ENCODE measurements at regions not wholly inside any gene's neighbourhood (a gene's known extent, or its start where the extent isn't known, plus 50 kb on each side); places are given as distances from the start of the nearest gene placed in this dataset.

DNA sequence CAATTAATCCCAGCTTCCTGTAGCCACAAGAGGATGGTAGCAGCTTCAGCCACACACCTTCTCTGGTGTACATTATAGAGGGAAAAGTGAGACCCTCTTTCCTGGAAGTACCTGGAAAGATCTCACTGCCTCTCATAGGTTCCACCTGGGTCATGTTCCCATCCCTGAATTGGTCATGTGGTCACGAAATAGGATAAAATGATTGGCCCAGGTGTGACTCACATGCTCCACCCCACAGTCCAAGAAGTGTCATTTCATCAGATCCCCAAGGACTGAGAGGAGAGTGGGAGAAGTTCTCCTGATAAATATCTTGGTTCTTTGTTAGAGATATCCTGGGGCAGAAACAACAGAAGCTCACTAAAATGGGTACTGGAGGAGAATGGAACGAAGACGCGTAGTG lies 142.4 kb downstream of the QRSL1 start:
- H3K27me3 Mint-ChIP-seq = peaks cover 3% of the 10 kb centered on the region
- CTCF ChIA-PET = no interaction called here

DNA sequence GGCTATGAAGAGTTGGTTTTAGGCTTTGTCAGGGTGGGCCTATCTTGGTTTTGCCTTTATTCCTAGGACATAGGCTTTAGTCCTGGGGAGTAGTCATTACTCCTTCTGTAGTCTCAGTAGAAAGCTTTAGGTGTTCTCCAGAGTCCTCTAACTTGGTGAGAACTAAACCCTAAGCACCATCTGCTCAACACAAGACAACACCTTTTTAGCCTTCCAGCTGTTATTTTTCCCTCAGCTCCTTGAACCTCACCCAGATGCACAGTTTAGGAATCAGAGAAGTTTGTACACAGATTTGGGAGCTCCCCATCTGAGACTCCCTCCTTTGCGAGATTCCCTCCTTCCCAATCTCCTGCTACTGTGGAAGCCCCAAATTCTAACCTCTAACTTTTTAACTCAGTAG lies 141.3 kb downstream of the QRSL1 start:
- peaks cover 8% of the 10 kb centered on the region for H3K9me3 Mint-ChIP-seq
- CTCF ChIA-PET = no interaction called here
- no peaks in the 10 kb centered on the region for H3K36me3 Mint-ChIP-seq
- no peaks in the 10 kb centered on the region for H3K4me1 Mint-ChIP-seq
- DNase-seq = no peak
- H3K27me3 Mint-ChIP-seq = peaks cover 3% of the 10 kb centered on the region
- H3K27ac Mint-ChIP-seq = no peak overlapping the region
- no peak overlapping the region for H3K4me3 Mint-ChIP-seq

More for the DNA sequence above, 142.4 kb downstream of the QRSL1 start:
- no peaks in the 10 kb centered on the region for H3K4me1 Mint-ChIP-seq
- H3K9me3 Mint-ChIP-seq = peaks cover 8% of the 10 kb centered on the region
- no peak overlapping the region for H3K27ac Mint-ChIP-seq
- DNase-seq = no peak
- no peaks in the 10 kb centered on the region for H3K36me3 Mint-ChIP-seq
- H3K4me3 Mint-ChIP-seq = no peak overlapping the region

DNA sequence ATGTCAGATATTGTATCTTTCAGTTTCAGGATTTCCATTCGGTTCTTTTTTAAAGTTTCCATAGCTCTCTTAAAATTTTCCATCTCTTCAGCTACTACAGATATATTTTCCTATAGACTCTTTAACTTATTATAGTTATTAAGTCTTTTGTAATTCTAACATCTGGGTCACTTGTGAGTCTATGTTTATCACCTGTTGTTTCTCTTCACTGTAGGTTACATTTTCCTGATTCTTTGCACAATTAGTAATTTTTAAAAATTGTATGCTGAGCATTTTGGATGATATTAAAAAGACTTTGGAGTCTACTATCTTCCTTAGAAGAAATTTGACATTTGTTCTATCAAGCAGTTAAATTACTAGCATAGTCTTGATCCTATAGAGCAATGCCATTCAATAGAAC lies 140.7 kb downstream of the QRSL1 start:
- peaks cover 3% of the 10 kb centered on the region for H3K27me3 Mint-ChIP-seq
- H3K27ac Mint-ChIP-seq = no peak overlapping the region
- H3K36me3 Mint-ChIP-seq = no peaks in the 10 kb centered on the region
- H3K4me1 Mint-ChIP-seq = no peaks in the 10 kb centered on the region
- peaks cover 8% of the 10 kb centered on the region for H3K9me3 Mint-ChIP-seq
- no peak for DNase-seq
- CTCF ChIA-PET = no interaction called here
- no peak overlapping the region for H3K4me3 Mint-ChIP-seq

DNA sequence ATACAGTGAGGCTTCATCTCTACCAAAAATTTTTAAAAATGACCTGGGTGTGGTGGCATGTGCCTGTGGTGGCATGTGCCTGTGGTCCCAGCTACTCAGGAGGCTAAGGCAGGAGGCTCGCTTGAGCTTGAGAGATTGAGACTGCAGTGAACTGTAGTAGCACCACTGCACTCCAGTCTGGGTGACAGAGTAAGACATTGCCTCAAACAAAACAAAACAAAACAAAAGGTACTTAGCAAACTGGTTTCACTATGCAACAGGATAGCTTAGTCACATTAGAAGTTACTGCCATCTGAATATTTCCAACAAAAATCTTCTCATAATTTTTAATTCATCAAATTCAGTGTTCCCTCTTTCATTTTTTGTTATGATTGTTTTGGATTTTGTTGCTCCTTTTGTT lies 137.9 kb downstream of the QRSL1 start:
- CTCF ChIA-PET = interaction anchor here (0.7 kb wide), 1 partner anchor 322 kb away, joined by 3 read pairs; no protein-coding TSS in a partner anchor
- no peak for DNase-seq
- no peak overlapping the region for H3K27ac Mint-ChIP-seq
- no peaks in the 10 kb centered on the region for H3K36me3 Mint-ChIP-seq
- peaks cover 3% of the 10 kb centered on the region for H3K27me3 Mint-ChIP-seq
- H3K4me3 Mint-ChIP-seq = no peak overlapping the region
- H3K4me1 Mint-ChIP-seq = no peaks in the 10 kb centered on the region
- H3K9me3 Mint-ChIP-seq = peaks cover 8% of the 10 kb centered on the region

DNA sequence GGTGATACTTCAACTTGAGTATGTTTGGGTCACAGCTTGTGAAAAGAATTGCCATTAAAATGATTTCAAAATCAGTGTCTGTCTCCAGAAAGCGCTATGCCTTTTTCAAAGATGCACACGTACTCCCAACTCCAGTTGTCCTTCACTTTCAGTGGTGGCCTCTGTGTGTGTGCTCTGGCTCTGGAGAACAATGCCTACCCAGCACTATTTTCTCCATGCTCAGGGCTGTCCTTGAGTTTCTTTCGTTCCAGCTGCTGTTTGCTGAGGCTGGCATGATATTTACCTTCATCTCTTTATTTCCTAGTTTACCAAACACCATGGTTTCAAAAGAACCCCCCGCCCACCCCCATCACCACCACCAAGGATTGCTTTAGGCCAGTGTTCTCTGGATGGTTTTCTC lies 136.8 kb downstream of the QRSL1 start:
- H3K27me3 Mint-ChIP-seq = peaks cover 3% of the 10 kb centered on the region
- H3K9me3 Mint-ChIP-seq = peaks cover 8% of the 10 kb centered on the region
- no peaks in the 10 kb centered on the region for H3K4me1 Mint-ChIP-seq
- H3K27ac Mint-ChIP-seq = no peak overlapping the region
- no peak overlapping the region for H3K4me3 Mint-ChIP-seq
- CTCF ChIA-PET = no interaction called here
- no peak for DNase-seq
- H3K36me3 Mint-ChIP-seq = no peaks in the 10 kb centered on the region

DNA sequence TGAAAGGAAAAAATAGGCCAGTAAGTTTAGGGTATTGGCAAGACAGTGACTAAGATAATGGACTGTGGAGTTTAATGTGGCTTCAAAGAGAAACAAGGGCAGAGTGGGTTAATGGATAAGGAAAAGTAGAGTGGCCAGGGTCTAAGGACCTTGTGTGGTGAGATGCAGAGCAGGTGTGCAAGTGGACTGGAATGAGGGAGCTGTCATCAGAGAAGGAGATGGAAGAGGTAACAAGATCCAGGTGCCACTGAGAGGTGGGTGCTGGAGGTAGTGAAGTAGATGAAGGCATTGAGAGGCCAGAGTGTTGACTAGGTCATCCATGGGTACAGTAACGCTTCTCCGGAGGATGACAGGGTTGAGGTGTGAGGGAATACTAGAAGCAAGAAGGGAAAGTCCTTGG lies 136.1 kb downstream of the QRSL1 start:
- Mint-ChIP-seq H3K27me3 (peaks cover 3% of the 10 kb centered on the region), H3K4me3 (no peak overlapping the region), H3K9me3 (peaks cover 4% of the 10 kb centered on the region), H3K27ac (no peak overlapping the region), H3K36me3 (no peaks in the 10 kb centered on the region), H3K4me1 (no peaks in the 10 kb centered on the region)
- DNase-seq = no peak
- CTCF ChIA-PET = no interaction called here

DNA sequence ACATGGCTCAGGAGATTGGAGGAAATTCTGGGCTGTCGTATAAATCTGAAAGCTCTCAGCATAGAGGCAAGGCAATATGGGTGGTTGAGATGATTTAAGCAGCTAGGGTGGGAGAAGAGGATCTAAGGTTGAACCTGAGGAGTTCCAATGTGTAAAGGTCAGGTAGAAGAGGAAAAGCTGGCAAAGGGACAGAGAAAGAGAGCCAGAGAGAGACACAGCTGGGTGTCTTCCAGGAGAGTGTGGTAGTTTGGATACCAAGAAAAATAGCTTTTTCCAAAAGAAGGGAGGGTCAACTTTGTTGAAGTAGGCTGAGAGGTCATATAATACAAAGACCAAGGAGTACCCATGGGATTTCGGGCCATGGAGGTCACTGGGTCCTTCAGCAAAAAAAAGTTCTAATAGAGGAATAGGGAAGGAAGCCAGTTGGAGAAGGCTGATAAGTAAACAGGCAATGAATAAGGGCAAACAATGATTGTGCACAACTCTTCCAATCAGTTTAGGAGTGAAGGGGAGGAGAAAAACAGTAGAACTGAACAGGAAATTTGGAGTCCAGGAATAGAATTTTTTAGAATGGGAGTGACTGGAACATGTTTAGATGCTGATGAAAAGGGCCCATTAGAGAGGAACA lies 135.1 kb downstream of the QRSL1 start:
- DNase-seq = no peak
- Mint-ChIP-seq H3K4me1 (no peaks in the 10 kb centered on the region), H3K4me3 (no peak overlapping the region), H3K27me3 (peaks cover 3% of the 10 kb centered on the region), H3K27ac (no peak overlapping the region), H3K9me3 (no peaks in the 10 kb centered on the region), H3K36me3 (no peaks in the 10 kb centered on the region)
- CTCF ChIA-PET = no interaction called here

DNA sequence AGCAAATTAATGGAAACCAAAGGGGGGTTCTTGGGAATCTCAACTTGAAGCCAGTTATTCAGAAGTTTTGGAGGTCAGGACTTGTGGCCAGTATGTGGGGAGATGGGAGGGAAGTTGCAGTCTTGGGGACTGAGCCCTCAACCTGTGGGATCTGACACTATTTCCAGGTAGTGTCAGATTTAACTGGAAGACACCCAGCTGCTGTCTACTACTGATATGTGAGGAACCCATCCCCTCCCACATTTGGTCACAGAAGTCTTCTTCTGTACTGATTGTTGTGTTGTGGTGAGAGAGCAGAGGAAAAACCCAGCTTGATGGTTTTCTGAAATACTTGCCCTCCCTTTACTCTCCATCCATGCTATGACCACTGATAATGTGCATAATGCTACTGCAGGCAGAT lies 134.0 kb downstream of the QRSL1 start:
- DNase-seq = no peak
- Mint-ChIP-seq H3K27ac (no peak overlapping the region), H3K9me3 (no peaks in the 10 kb centered on the region), H3K4me1 (no peaks in the 10 kb centered on the region), H3K27me3 (peaks cover 3% of the 10 kb centered on the region), H3K4me3 (no peak overlapping the region), H3K36me3 (no peaks in the 10 kb centered on the region)
- CTCF ChIA-PET = no interaction called here

DNA sequence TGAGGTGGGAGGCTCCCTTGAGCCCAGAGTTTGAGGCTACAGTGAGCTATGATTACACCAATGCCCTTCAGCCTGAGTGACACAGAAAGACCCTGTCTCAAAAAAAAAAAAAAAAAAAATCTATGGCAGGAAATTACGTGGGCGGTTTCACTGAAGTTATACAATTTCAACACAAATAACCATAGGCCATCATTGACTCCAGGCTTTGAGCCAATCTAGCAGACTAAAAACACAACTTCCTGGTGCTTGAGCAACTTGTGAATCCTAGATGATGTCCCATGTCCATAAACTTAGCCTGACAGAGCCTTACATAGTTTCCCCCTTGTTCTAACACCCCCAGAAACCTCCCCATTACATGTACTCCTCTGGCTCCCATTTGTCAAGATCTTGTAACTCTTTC lies 131.8 kb downstream of the QRSL1 start:
- no peak overlapping the region for H3K4me3 Mint-ChIP-seq
- CTCF ChIA-PET = no interaction called here
- no peaks in the 10 kb centered on the region for H3K9me3 Mint-ChIP-seq
- H3K27me3 Mint-ChIP-seq = no peaks in the 10 kb centered on the region
- no peak for DNase-seq
- H3K36me3 Mint-ChIP-seq = no peaks in the 10 kb centered on the region
- no peak overlapping the region for H3K27ac Mint-ChIP-seq
- no peaks in the 10 kb centered on the region for H3K4me1 Mint-ChIP-seq

DNA sequence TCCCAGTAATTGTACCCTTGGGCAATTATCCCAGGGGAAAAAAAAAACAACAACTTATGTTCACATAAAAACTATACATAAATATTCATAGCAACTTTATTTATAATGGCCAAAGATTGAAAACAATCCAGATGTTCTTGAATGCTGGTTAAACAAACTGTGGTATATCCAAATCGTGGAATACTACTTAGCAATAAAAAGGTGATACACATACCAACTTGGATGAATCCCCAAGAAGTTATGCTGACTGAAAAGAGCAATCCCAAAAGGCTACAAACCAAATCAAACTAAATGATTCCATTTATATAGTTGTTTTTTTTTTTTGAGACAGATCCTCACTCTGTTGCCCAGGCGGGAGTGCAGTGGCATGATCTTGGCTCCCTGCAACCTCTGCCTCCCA lies 129.7 kb downstream of the QRSL1 start:
- H3K4me3 Mint-ChIP-seq = no peak overlapping the region
- no peaks in the 10 kb centered on the region for H3K9me3 Mint-ChIP-seq
- no peak for DNase-seq
- H3K27ac Mint-ChIP-seq = no peak overlapping the region
- H3K4me1 Mint-ChIP-seq = no peaks in the 10 kb centered on the region
- no peaks in the 10 kb centered on the region for H3K36me3 Mint-ChIP-seq
- H3K27me3 Mint-ChIP-seq = no peaks in the 10 kb centered on the region
- CTCF ChIA-PET = no interaction called here

DNA sequence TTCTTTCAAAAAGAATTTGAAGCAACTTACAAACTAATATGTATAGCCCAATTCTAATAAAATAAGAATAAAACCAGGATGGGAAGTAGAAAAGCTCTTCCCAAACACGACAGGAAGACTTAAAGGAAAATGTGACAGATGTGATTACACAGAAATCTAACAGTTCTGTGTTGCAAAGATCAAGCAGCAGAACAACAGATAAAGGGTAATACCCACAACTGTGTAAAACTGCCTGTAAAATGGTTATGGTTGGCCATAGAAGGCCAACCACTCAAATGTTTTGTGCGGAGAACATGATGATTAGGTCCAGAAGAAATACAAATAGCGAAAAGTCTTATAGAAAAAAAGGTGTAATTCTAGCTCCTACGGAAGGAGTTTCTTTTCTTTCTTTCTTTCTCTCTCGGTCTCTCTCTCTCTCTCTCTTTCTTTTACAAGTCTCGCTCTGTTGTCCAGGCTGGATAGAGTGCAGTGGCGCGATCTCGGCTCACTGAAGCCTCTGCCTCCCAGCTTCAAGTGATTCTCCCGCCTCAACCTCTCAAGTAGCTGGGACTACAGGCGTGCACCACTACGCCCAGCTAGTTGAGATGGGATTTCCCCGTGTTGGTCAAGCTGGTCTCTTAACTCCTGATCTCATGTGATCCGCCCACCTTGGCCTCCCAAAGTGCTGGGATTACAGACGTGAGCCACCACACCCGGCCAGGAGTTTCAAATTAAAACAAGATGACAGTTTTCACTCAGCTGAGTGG lies 128.5 kb downstream of the QRSL1 start:
- Mint-ChIP-seq H3K9me3 (no peaks in the 10 kb centered on the region), H3K4me1 (no peaks in the 10 kb centered on the region), H3K4me3 (no peak overlapping the region), H3K27ac (no peak overlapping the region), H3K36me3 (no peaks in the 10 kb centered on the region), H3K27me3 (no peaks in the 10 kb centered on the region)
- CTCF ChIA-PET = no interaction called here
- DNase-seq = no peak

DNA sequence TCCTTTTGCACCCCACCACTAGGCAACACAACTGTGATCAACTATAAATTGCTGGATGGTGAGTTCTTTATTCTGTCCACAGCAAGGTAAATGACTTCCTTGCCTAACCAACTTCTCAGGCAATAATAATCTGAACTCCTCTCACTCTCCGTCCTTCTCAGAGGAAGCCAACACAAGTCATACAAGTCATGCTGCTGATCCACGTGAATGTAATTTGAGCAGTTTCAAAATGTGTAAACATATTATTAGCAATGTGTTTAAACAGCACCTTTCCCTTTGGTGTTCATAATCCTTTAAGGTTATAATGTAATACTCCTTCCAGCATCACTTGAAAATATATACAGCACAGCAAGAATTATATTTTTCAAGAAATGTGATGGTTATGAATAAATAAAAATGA lies 127.9 kb downstream of the QRSL1 start:
- Mint-ChIP-seq H3K4me3 (no peak overlapping the region), H3K27ac (no peak overlapping the region), H3K4me1 (no peaks in the 10 kb centered on the region), H3K27me3 (no peaks in the 10 kb centered on the region), H3K36me3 (no peaks in the 10 kb centered on the region), H3K9me3 (no peaks in the 10 kb centered on the region)
- DNase-seq = no peak
- CTCF ChIA-PET = no interaction called here

DNA sequence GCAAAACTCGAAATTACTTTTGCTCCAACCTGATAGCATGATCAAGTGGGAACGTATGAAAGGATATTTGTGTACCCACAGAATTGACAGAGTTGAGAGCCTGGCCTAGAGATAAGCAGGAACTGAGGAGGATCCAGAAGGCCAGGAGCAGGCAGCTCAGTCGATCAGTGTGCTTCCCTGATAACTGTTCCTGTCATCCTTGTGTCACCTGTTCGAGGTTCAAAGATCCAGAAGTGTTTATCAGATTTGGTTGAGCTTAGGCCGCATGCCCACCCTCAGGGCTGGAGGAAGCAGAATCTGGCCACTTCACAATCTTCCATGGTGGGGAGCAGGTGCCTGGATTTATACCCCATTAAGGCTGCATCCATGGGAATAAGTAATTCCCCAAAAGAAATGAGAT lies 124.8 kb downstream of the QRSL1 start:
- H3K4me1 Mint-ChIP-seq = no peaks in the 10 kb centered on the region
- CTCF ChIA-PET = no interaction called here

DNA sequence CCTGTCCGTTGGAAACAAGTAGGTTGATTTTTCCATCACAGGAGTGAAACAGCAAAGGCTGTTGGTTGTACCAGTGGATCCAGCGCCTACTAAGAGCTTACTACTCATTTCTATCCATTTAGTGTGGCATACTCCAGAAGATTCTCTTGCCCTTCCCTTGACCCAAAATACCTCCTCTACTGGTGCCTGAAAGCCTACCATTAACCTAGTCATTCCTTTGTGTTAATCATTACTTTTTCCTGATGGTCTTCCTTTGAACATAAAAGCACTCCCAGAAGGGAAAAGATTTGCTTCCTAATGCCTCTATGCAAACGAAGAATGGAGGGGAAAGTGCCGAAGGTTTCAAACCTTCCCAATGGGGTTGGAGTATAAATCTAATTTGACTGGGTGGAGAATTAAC lies 123.3 kb downstream of the QRSL1 start:
- Mint-ChIP-seq H3K36me3 (no peaks in the 10 kb centered on the region), H3K27me3 (peaks cover 13% of the 10 kb centered on the region), H3K9me3 (no peaks in the 10 kb centered on the region), H3K4me1 (no peaks in the 10 kb centered on the region), H3K4me3 (no peak overlapping the region), H3K27ac (no peak overlapping the region)
- CTCF ChIA-PET = no interaction called here
- DNase-seq = no peak

More for the DNA sequence above, 124.8 kb downstream of the QRSL1 start:
- H3K4me3 Mint-ChIP-seq = no peak overlapping the region
- no peak for DNase-seq
- no peaks in the 10 kb centered on the region for H3K36me3 Mint-ChIP-seq
- peaks cover 5% of the 10 kb centered on the region for H3K27me3 Mint-ChIP-seq
- no peak overlapping the region for H3K27ac Mint-ChIP-seq
- H3K9me3 Mint-ChIP-seq = no peaks in the 10 kb centered on the region

DNA sequence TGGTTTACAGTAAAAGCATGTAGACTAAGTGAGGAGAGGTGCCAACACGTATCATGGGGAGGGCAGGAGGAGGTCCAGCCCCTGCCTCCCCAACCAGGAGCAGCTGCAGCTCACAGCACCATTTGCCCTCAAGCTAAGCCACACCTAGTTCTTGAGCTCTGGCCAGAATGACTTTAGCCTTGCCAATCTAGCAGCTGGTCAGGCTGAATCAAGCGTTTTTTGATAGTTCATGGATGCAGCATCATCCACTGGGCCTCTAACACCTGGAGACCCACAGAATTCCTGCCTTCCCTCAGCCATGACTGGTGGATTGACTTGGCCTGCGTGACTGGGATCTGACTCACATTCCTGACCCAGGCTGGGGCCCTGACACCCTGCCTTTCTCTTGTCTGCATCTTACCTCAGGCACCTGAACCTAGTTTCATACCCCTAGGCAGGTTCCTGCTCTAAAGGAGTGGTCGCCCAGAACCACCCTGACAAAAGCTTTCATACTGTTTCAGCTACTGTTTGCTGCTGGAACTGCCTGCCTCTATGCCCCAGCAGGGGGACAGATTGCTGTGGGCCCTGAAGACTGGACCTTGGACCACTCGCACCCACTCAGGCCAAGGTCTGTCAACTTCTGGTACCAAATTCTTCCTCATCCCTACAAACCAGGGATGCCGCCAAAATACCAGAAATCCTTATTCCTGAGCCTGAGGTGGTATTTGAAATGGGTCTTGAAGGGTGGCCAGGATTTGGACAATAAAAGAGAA lies 122.3 kb downstream of the QRSL1 start:
- Mint-ChIP-seq H3K4me3 (no peak overlapping the region), H3K36me3 (no peaks in the 10 kb centered on the region), H3K27me3 (peaks cover 13% of the 10 kb centered on the region), H3K27ac (no peak overlapping the region), H3K9me3 (no peaks in the 10 kb centered on the region), H3K4me1 (no peaks in the 10 kb centered on the region)
- CTCF ChIA-PET = no interaction called here
- no peak for DNase-seq
